ENCODE measurements at regions not wholly inside any gene's neighbourhood (a gene's known extent, or its start where the extent isn't known, plus 50 kb on each side); places are given as distances from the start of the nearest gene placed in this dataset.

GRCh38 chr3:13158408-13158807 lies 85.2 kb upstream of the IQSEC1 start:
- TF ChIP-seq, protein P1, sequence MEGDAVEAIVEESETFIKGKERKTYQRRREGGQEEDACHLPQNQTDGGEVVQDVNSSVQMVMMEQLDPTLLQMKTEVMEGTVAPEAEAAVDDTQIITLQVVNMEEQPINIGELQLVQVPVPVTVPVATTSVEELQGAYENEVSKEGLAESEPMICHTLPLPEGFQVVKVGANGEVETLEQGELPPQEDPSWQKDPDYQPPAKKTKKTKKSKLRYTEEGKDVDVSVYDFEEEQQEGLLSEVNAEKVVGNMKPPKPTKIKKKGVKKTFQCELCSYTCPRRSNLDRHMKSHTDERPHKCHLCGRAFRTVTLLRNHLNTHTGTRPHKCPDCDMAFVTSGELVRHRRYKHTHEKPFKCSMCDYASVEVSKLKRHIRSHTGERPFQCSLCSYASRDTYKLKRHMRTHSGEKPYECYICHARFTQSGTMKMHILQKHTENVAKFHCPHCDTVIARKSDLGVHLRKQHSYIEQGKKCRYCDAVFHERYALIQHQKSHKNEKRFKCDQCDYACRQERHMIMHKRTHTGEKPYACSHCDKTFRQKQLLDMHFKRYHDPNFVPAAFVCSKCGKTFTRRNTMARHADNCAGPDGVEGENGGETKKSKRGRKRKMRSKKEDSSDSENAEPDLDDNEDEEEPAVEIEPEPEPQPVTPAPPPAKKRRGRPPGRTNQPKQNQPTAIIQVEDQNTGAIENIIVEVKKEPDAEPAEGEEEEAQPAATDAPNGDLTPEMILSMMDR (IDR thresholded peaks at IDR 0.05; ENCODE audit: insufficient read depth, low read length, severe bottlenecking) = no peak
- no peaks in the 10 kb centered on the region for H3K27me3 ChIP-seq (ENCODE audit: control insufficient read depth, insufficient read depth, low read length)
- FAIRE-seq (no peak), DNase-seq (ENCODE audit: low read depth) (no peak)
- no peaks in the 10 kb centered on the region for H3K36me3 ChIP-seq (ENCODE audit: control insufficient read depth, insufficient read depth, low read length)
- H3K4me3 ChIP-seq (ENCODE audit: low read depth, low read length) = no peak overlapping the region

GRCh38 chr3:13157986-13158385 lies 84.8 kb upstream of the IQSEC1 start:
- TF ChIP-seq, protein P1 (IDR thresholded peaks at IDR 0.05; ENCODE audit: insufficient read depth, low read length, severe bottlenecking) = no peak
- Histone ChIP-seq H3K36me3 (ENCODE audit: control insufficient read depth, insufficient read depth, low read length) (no peaks in the 10 kb centered on the region), H3K27me3 (ENCODE audit: control insufficient read depth, insufficient read depth, low read length) (no peaks in the 10 kb centered on the region), H3K4me3 (ENCODE audit: low read depth, low read length) (no peak overlapping the region)
- DNase-seq (ENCODE audit: low read depth) (no peak), FAIRE-seq (no peak)

- H3K4me3 ChIP-seq (ENCODE audit: low read depth, low read length) = no peak overlapping the region
- FAIRE-seq (no peak), DNase-seq (ENCODE audit: low read depth) (no peak)
- no peaks in the 10 kb centered on the region for H3K36me3 ChIP-seq (ENCODE audit: control insufficient read depth, insufficient read depth, low read length)
- no peaks in the 10 kb centered on the region for H3K27me3 ChIP-seq (ENCODE audit: control insufficient read depth, insufficient read depth, low read length)
- TF ChIP-seq, protein P1 (IDR thresholded peaks at IDR 0.05; ENCODE audit: insufficient read depth, low read length, severe bottlenecking) = no peak
Observed at GRCh38 chr3:13152826-13153710, 79.8 kb upstream of the IQSEC1 start.

GRCh38 chr3:13150624-13151023 lies 77.4 kb upstream of the IQSEC1 start:
- TF ChIP-seq, protein P1 (IDR thresholded peaks at IDR 0.05; ENCODE audit: insufficient read depth, low read length, severe bottlenecking) = no peak
- no peak overlapping the region for H3K4me3 ChIP-seq (ENCODE audit: low read depth, low read length)
- no peak for DNase-seq (ENCODE audit: low read depth)
- no peaks in the 10 kb centered on the region for H3K36me3 ChIP-seq (ENCODE audit: control insufficient read depth, insufficient read depth, low read length)
- FAIRE-seq = no peak
- no peaks in the 10 kb centered on the region for H3K27me3 ChIP-seq (ENCODE audit: control insufficient read depth, insufficient read depth, low read length)

GRCh38 chr3:13149330-13150108 lies 76.3 kb upstream of the IQSEC1 start:
- no peaks in the 10 kb centered on the region for H3K27me3 ChIP-seq (ENCODE audit: control insufficient read depth, insufficient read depth, low read length)
- FAIRE-seq = no peak
- no peak for DNase-seq (ENCODE audit: low read depth)
- no peaks in the 10 kb centered on the region for H3K36me3 ChIP-seq (ENCODE audit: control insufficient read depth, insufficient read depth, low read length)
- TF ChIP-seq, protein P1 (IDR thresholded peaks at IDR 0.05; ENCODE audit: insufficient read depth, low read length, severe bottlenecking) = no peak
- H3K4me3 ChIP-seq (ENCODE audit: low read depth, low read length) = no peak overlapping the region
